Left ventricle myocardium inferior (tissue), 1 donor: ENCODE measurements at regions not wholly inside any gene's neighbourhood (a gene's known extent, or its start where the extent isn't known, plus 50 kb on each side); places are given as distances from the start of the nearest gene placed in this dataset.

ENCODE experiments used
- DNase-seq: peaks from one replicate; pipeline ENCODE4 v3.0.0-alpha.2; 2020
- H3K27ac ChIP-seq: fragments of 200-600 bp; replicated peaks from 2 replicates; pipeline ENCODE4 v1.8.0; 2021
- H3K27me3 ChIP-seq: fragments of 200-600 bp; 2 replicates; pipeline ENCODE4 v1.8.0; 2021; ENCODE audit warnings: low read depth
- H3K36me3 ChIP-seq: fragments of 200-600 bp; 2 replicates; pipeline ENCODE4 v1.8.0; 2021
- H3K4me1 ChIP-seq: fragments of 200-600 bp; 2 replicates; pipeline ENCODE4 v1.8.0; 2021
- H3K4me3 ChIP-seq: fragments of 200-600 bp; 2 replicates; pipeline ENCODE4 v1.8.0; 2021; ENCODE audit warnings: mild to moderate bottlenecking, moderate library complexity
- H3K9me3 ChIP-seq: fragments of 200-600 bp; replicated peaks from 2 replicates; pipeline ENCODE4 v1.8.0; 2021
- intact Hi-C: fragments of 100-400 bp; cut with micrococcal nuclease; formaldehyde crosslinking; loops from one replicate; pipeline ENCODE4 v1.11.0; 2022
- TF ChIP-seq, protein P1 (sequence below): fragments of 200-600 bp; IDR thresholded peaks from 2 replicates; pipeline ENCODE4 v1.8.0; 2021; ENCODE audit warnings: antibody characterized with exemption, mild to moderate bottlenecking, borderline replicate concordance
- donor health status: DM: no; HTN: yes; CAD: no; lungs with severe emphysema.

DNA sequence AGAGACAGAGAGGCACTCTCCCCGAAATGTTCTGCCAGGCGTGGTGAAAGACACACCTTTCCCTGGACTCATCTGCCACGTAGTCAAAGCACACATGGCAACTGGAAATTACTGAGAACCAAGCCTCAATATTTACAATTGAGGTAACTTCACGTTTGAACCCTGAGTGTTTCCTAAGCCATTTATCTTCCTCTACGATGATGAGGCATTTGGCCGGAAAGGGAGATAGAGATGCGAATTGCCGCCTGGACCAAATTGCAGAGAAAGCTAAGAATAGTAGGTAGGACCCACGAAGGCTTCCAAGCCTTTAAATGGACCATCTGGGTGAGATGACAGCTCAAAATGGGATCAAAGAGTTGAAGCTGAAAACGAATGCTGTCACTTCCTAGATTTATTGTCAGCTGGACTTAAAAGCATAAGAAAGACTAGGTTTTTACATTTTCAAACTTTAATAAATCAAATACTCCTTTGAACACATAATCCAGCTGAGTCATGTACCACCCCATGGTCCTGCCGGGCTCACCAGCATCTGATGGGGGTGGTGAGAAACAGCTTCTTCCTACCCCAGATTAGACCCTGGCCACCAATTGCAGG, 135.6 kb upstream of the LYZL2 start:
- Histone ChIP-seq H3K4me1 (no peaks in the 10 kb centered on the region), H3K27ac (no peak overlapping the region), H3K27me3 (no peaks in the 10 kb centered on the region)

DNA sequence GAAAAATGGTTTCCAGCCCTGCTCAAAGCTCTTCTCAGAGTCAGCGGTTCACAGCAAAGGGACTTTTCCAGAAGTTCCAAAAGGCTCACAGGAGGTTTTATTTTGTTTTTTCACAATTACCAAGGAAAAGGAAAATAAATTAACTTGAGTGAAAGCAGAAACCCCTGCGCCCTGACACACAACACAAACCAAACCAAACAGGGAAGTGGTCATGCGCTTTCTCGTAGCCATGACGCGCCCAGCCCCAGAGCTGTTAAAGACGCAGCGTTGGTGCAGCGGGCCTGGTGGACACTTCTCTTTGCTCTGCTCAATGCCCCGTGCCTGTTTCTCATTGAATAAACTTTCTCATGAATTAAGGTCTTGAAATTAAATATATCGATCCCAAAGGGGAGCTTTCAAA, 134.4 kb upstream of the LYZL2 start:
- no peaks in the 10 kb centered on the region for H3K4me1 ChIP-seq
- intact Hi-C loops: no loop called here
- peaks cover 8% of the 10 kb centered on the region for H3K9me3 ChIP-seq
- TF ChIP-seq, protein P1, sequence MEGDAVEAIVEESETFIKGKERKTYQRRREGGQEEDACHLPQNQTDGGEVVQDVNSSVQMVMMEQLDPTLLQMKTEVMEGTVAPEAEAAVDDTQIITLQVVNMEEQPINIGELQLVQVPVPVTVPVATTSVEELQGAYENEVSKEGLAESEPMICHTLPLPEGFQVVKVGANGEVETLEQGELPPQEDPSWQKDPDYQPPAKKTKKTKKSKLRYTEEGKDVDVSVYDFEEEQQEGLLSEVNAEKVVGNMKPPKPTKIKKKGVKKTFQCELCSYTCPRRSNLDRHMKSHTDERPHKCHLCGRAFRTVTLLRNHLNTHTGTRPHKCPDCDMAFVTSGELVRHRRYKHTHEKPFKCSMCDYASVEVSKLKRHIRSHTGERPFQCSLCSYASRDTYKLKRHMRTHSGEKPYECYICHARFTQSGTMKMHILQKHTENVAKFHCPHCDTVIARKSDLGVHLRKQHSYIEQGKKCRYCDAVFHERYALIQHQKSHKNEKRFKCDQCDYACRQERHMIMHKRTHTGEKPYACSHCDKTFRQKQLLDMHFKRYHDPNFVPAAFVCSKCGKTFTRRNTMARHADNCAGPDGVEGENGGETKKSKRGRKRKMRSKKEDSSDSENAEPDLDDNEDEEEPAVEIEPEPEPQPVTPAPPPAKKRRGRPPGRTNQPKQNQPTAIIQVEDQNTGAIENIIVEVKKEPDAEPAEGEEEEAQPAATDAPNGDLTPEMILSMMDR: no peak
- H3K36me3 ChIP-seq: no peaks in the 10 kb centered on the region
- no peak overlapping the region for H3K27ac ChIP-seq
- DNase-seq: no peak
- no peaks in the 10 kb centered on the region for H3K27me3 ChIP-seq
- no peak overlapping the region for H3K4me3 ChIP-seq

More for the DNA sequence above, 135.6 kb upstream of the LYZL2 start:
- TF ChIP-seq, protein P1: no peak
- Histone ChIP-seq H3K9me3 (peaks cover 18% of the 10 kb centered on the region), H3K36me3 (no peaks in the 10 kb centered on the region), H3K4me3 (no peak overlapping the region)
- intact Hi-C loops: no loop called here
- DNase-seq: no peak

DNA sequence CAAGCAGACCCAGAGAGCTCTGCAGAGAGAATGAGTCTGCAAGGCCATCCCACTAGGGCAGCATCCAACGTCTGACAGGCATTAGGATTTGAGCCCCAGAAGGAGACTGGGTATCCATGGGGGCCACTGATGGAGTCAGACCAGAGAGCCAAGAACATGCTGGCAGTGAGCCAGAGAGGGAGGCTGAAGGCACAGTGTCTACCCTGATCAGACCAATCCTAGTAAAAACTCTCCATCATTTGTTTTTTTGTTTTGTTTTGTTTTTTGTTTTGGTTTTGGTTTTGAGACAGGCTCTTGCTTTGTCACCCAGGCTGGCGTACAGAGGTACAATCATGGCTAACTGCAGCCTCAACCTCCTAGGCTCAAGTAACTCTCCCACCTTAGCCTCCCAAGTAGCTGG, 133.1 kb upstream of the LYZL2 start:
- Histone ChIP-seq H3K36me3 (no peaks in the 10 kb centered on the region), H3K4me1 (no peaks in the 10 kb centered on the region), H3K9me3 (peaks cover 8% of the 10 kb centered on the region), H3K4me3 (no peak overlapping the region), H3K27ac (no peak overlapping the region), H3K27me3 (no peaks in the 10 kb centered on the region)
- TF ChIP-seq, protein P1: no peak
- DNase-seq: no peak
- intact Hi-C loops: no loop called here

DNA sequence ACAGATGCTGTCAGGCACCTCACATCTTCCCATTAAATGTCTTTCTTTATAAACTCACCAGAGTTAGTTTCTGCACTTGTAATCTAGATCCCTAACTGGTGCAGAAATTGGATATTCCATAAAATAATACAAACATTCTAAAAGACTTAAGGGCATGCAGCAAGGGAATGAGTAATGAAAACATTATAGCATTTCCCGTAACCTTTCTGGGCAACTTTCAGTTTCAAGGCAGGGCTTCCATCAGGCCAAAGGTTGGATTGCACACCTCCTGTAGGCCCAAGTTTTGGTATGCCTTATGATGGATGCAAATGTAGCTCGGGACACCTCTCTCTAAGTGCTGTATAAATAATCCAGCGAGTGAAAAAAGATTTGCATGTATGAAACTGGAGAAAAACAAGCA, 129.9 kb upstream of the LYZL2 start:
- TF ChIP-seq, protein P1: no peak
- Histone ChIP-seq H3K27me3 (no peaks in the 10 kb centered on the region), H3K9me3 (peaks cover 8% of the 10 kb centered on the region), H3K4me1 (peaks cover 9% of the 10 kb centered on the region), H3K4me3 (no peak overlapping the region), H3K27ac (no peak overlapping the region), H3K36me3 (no peaks in the 10 kb centered on the region)
- intact Hi-C loops: loop anchor here (10.0 kb wide), 1 partner anchor 1045 kb away; no protein-coding TSS in a partner anchor
- DNase-seq: no peak

DNA sequence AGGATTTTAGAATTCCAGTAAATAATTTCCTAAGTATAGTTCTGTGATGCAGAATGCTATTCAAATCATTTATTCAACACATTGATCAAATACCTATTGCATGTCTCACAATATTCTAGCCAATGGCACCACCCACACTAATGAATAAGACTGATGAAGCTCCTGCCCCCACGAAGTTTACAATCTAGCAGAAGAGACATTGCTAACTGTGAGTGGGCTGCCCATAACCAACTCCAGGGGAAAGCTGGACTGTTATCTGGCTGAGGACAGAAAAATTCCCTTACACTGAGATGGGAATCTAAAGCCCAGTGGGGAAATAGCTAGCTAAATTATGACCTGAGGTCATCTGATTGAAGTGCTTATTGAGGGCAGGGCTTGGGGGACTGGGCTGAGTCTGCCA, 128.8 kb upstream of the LYZL2 start:
- Histone ChIP-seq H3K36me3 (no peaks in the 10 kb centered on the region), H3K4me1 (peaks cover 10% of the 10 kb centered on the region), H3K27ac (no peak overlapping the region), H3K27me3 (no peaks in the 10 kb centered on the region), H3K4me3 (no peak overlapping the region), H3K9me3 (peaks cover 8% of the 10 kb centered on the region)
- intact Hi-C loops: loop anchor here (10.0 kb wide), 1 partner anchor 1046 kb away; no protein-coding TSS in a partner anchor
- DNase-seq: no peak
- TF ChIP-seq, protein P1: no peak
